Keratinocyte (primary cell): ENCODE measurements at regions not wholly inside any gene's neighbourhood (a gene's known extent, or its start where the extent isn't known, plus 50 kb on each side); places are given as distances from the start of the nearest gene placed in this dataset.
"Not testable (repeated sequence)": the region's sequence is repeated elsewhere in the genome, so short reads cannot be mapped to it uniquely, and the experiment has no call there.

ENCODE experiments used
- DNase-seq: peaks from one replicate; pipeline ENCODE4 v3.0.0-alpha.2; 2011; ENCODE audit warnings: low read depth, missing footprints, low spot score
- FAIRE-seq: peaks from 2 replicates; lab custom pipeline; 2011; peaks lifted over from hg19 to GRCh38; lab: Jason Lieb, UNC
- H2AFZ ChIP-seq: 2 replicates; pipeline ENCODE4 v1.6.0; 2012; ENCODE audit warnings: low read length, control low read depth, inconsistent platforms; ENCODE audit not compliant: control insufficient read depth
- H3K27ac ChIP-seq: 2 replicates; pipeline ENCODE4 v1.5.1; 2011; ENCODE audit warnings: low read length; ENCODE audit not compliant: control insufficient read depth, insufficient read depth
- H3K27me3 ChIP-seq: 3 replicates; pipeline ENCODE4 v1.6.0; 2011; ENCODE audit warnings: low read length; ENCODE audit not compliant: control insufficient read depth, insufficient read depth; ENCODE audit errors: extremely low read depth
- H3K36me3 ChIP-seq, 2 experiments: 2 replicates in 1 of 2; 3 replicates in 1 of 2; pipeline ENCODE4 v1.5.1; 2011; ENCODE audit warnings: low read length in 2 of 2, mild to moderate bottlenecking in 1 of 2; ENCODE audit not compliant: control insufficient read depth in 2 of 2, insufficient read depth in 2 of 2; ENCODE audit errors: extremely low read depth in 1 of 2
- H3K4me1 ChIP-seq: 3 replicates; pipeline ENCODE4 v1.5.1; 2011; ENCODE audit warnings: low read length; ENCODE audit not compliant: control insufficient read depth, insufficient read depth; ENCODE audit errors: extremely low read depth
- H3K4me2 ChIP-seq: 3 replicates; pipeline ENCODE4 v1.6.0; 2011; ENCODE audit warnings: low read depth, low read length; ENCODE audit not compliant: control insufficient read depth, insufficient read depth; ENCODE audit errors: extremely low read depth
- H3K4me3 ChIP-seq, 3 experiments: fragments of 200-600 bp in 1 of 3; sonication (generic) in 1 of 3; 2 replicates in 2 of 3; 3 replicates in 1 of 3; pipeline ENCODE4 v1.5.1; 2011 to 2016; ENCODE audit warnings: low read length in 3 of 3, mild to moderate bottlenecking in 3 of 3, control low read depth in 2 of 3, inconsistent platforms in 1 of 3, low read depth in 1 of 3, mixed read lengths in 1 of 3, mixed run types in 1 of 3, moderate library complexity in 1 of 3; ENCODE audit not compliant: control insufficient read depth in 2 of 3, insufficient read depth in 2 of 3; ENCODE audit errors: extremely low read depth in 1 of 3
- H3K79me2 ChIP-seq: 2 replicates; pipeline ENCODE4 v1.6.0; 2012; ENCODE audit warnings: low read length; ENCODE audit not compliant: control insufficient read depth, insufficient read depth
- H3K9ac ChIP-seq: 3 replicates; pipeline ENCODE4 v1.6.0; 2011; ENCODE audit warnings: low read length; ENCODE audit not compliant: control insufficient read depth, insufficient read depth; ENCODE audit errors: extremely low read depth
- H3K9me1 ChIP-seq: 3 replicates; pipeline ENCODE4 v1.6.0; 2011; ENCODE audit warnings: low read length; ENCODE audit not compliant: control insufficient read depth, insufficient read depth; ENCODE audit errors: extremely low read depth
- H3K9me3 ChIP-seq: 2 replicates; pipeline ENCODE4 v1.5.1; 2012; ENCODE audit warnings: low read depth, low read length; ENCODE audit not compliant: control insufficient read depth
- H4K20me1 ChIP-seq: 3 replicates; pipeline ENCODE4 v1.6.0; 2011; ENCODE audit warnings: low read length; ENCODE audit not compliant: control insufficient read depth, insufficient read depth; ENCODE audit errors: extremely low read depth
- EZH2 ChIP-seq: IDR thresholded peaks from one replicate; pipeline ENCODE4 v1.6.1; 2012; ENCODE audit warnings: inconsistent platforms, mild to moderate bottlenecking, low read length, moderate library complexity
- dilution Hi-C: fragments of 300-500 bp; cut with MboI; formaldehyde crosslinking; loops from one replicate; pipeline ENCODE4 v1.7.0; 2020; ENCODE audit warnings: low sequenced_read_pairs; ENCODE audit not compliant: extremely low pct_ligation_motif_present
- TF ChIP-seq, protein P1 (sequence below), 3 experiments: IDR thresholded peaks in 1 of 3; conservative IDR thresholded peaks in 1 of 3; optimal IDR thresholded peaks in 1 of 3; 2 replicates in 2 of 3; 3 replicates in 1 of 3; pipeline versions ENCODE3 to v1.5.1; 2011; ENCODE audit warnings: low read length in 3 of 3, mild to moderate bottlenecking in 3 of 3, moderate library complexity in 2 of 3, control low read depth in 1 of 3, inconsistent platforms in 1 of 3; ENCODE audit not compliant: insufficient read depth in 2 of 3; ENCODE audit errors: extremely low read depth in 1 of 3

- Histone ChIP-seq H3K27me3 (no peaks in the 10 kb centered on the region), H3K9me3 (no peaks in the 10 kb centered on the region), H3K4me1 (no peaks in the 10 kb centered on the region), H3K4me3 (no peak overlapping the region), H3K9me1 (no peaks in the 10 kb centered on the region), H2AFZ (no peak overlapping the region), H4K20me1 (no peaks in the 10 kb centered on the region), H3K79me2 (no peaks in the 10 kb centered on the region), H3K9ac (no peak overlapping the region), H3K4me2 (no peak overlapping the region), H3K27ac (no peak overlapping the region), H3K36me3 (no peaks in the 10 kb centered on the region)
- dilution Hi-C loops: no loop called here
- DNase-seq: no peak
- no peak for FAIRE-seq
- TF ChIP-seq EZH2: no peak
- TF ChIP-seq, protein P1, sequence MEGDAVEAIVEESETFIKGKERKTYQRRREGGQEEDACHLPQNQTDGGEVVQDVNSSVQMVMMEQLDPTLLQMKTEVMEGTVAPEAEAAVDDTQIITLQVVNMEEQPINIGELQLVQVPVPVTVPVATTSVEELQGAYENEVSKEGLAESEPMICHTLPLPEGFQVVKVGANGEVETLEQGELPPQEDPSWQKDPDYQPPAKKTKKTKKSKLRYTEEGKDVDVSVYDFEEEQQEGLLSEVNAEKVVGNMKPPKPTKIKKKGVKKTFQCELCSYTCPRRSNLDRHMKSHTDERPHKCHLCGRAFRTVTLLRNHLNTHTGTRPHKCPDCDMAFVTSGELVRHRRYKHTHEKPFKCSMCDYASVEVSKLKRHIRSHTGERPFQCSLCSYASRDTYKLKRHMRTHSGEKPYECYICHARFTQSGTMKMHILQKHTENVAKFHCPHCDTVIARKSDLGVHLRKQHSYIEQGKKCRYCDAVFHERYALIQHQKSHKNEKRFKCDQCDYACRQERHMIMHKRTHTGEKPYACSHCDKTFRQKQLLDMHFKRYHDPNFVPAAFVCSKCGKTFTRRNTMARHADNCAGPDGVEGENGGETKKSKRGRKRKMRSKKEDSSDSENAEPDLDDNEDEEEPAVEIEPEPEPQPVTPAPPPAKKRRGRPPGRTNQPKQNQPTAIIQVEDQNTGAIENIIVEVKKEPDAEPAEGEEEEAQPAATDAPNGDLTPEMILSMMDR (optimal IDR thresholded peaks at IDR 0.05 in 1 of 3, IDR thresholded peaks at IDR 0.05 in 1 of 3, conservative IDR thresholded peaks at IDR 0.05 in 1 of 3; ENCODE audit: extremely low read depth in 1 of 3, insufficient read depth in 2 of 3, low read length in 3 of 3): no peak
Observed at GRCh38 chr4:127370604-127371003, 262.2 kb upstream of the INTU start.

- FAIRE-seq: no peak
- no peaks in the 10 kb centered on the region for H3K79me2 ChIP-seq
- H4K20me1 ChIP-seq: no peaks in the 10 kb centered on the region
- dilution Hi-C loops: no loop called here
- H3K27ac ChIP-seq: no peak overlapping the region
- no peak overlapping the region for H3K9ac ChIP-seq
- no peaks in the 10 kb centered on the region for H3K9me3 ChIP-seq
- no peaks in the 10 kb centered on the region for H3K36me3 ChIP-seq
- H3K4me3 ChIP-seq: no peak overlapping the region
- no peaks in the 10 kb centered on the region for H3K27me3 ChIP-seq
- no peak overlapping the region for H3K4me2 ChIP-seq
- no peak for DNase-seq
- no peaks in the 10 kb centered on the region for H3K4me1 ChIP-seq
- no peak overlapping the region for H2AFZ ChIP-seq
- TF ChIP-seq, protein P1 (optimal IDR thresholded peaks at IDR 0.05 in 1 of 3, IDR thresholded peaks at IDR 0.05 in 1 of 3, conservative IDR thresholded peaks at IDR 0.05 in 1 of 3; ENCODE audit: extremely low read depth in 1 of 3, insufficient read depth in 2 of 3, low read length in 3 of 3): no peak
- no peak for TF ChIP-seq EZH2
- no peaks in the 10 kb centered on the region for H3K9me1 ChIP-seq
Observed at GRCh38 chr4:127379499-127379898, 253.3 kb upstream of the INTU start.

- H3K27ac ChIP-seq, H3K9ac ChIP-seq, H3K4me1 ChIP-seq, H2AFZ ChIP-seq, H3K9me1 ChIP-seq, H3K4me3 ChIP-seq, H3K36me3 ChIP-seq, H3K9me3 ChIP-seq, H3K27me3 ChIP-seq, DNase-seq, H3K4me2 ChIP-seq, dilution Hi-C loops, H4K20me1 ChIP-seq, H3K79me2 ChIP-seq, FAIRE-seq: not testable (repeated sequence)
Observed at GRCh38 chr4:127379948-127380347, 252.8 kb upstream of the INTU start.
